Naive thymus-derived CD8-positive, alpha-beta T cell (primary cell): ENCODE measurements at regions not wholly inside any gene's neighbourhood (a gene's known extent, or its start where the extent isn't known, plus 50 kb on each side); places are given as distances from the start of the nearest gene placed in this dataset.
"Not testable (repeated sequence)": the region's sequence is repeated elsewhere in the genome, so short reads cannot be mapped to it uniquely, and the experiment has no call there.

Source experiments
- ATAC-seq, 2 donors: fragments of 150-1000 bp; cut with Tn5 transposase in 1 of 2; sonication (Bioruptor Pico), chemical (Tn5 transposase) in 1 of 2; 1 replicate in 1 of 2; 2 replicates in 1 of 2; pipeline ENCODE4 v1.10.0; 2021; ENCODE audit warnings: mild to moderate bottlenecking in 2 of 2, moderate library complexity in 2 of 2
- POLR2A ChIA-PET: fragments of 350-600 bp; sonication (Branson Sonifier 250); formaldehyde crosslinking; loops from one replicate; lab custom pipeline; 2021; ENCODE audit warnings: antibody characterized with exemption; lab: Charles Lee
- DNase-seq, 10 donors: peaks; one replicate each; pipeline versions ENCODE4 v3.0.0 to v3.0.0-alpha.2; 2020 to 2022
- H3K27ac Mint-ChIP-seq, 10 donors: one replicate each; pipeline ENCODE4 v1.8.0; 2020 to 2022; ENCODE audit warnings: mild to moderate bottlenecking in 10 of 10, mixed read lengths in 10 of 10, moderate library complexity in 4 of 10, inconsistent platforms in 1 of 10
- H3K27me3 Mint-ChIP-seq, 5 donors: one replicate each; pipeline ENCODE4 v1.8.0; 2021 to 2022; ENCODE audit warnings: mixed read lengths in 5 of 5
- H3K36me3 Mint-ChIP-seq, 3 donors: one replicate each; pipeline ENCODE4 v1.8.0; 2020 to 2022; ENCODE audit warnings: mixed read lengths in 3 of 3, mild to moderate bottlenecking in 2 of 3, inconsistent platforms in 1 of 3
- H3K4me1 Mint-ChIP-seq, 4 donors: one replicate each; pipeline ENCODE4 v1.8.0; 2021 to 2022; ENCODE audit warnings: mixed read lengths in 4 of 4
- H3K4me3 Mint-ChIP-seq, 10 donors: one replicate each; pipeline ENCODE4 v1.8.0; 2020 to 2022; ENCODE audit warnings: mild to moderate bottlenecking in 10 of 10, mixed read lengths in 10 of 10, moderate library complexity in 6 of 10, inconsistent platforms in 1 of 10
- H3K9me3 Mint-ChIP-seq, 9 donors: one replicate each; pipeline ENCODE4 v1.8.0; 2020 to 2022; ENCODE audit warnings: mixed read lengths in 9 of 9, mild to moderate bottlenecking in 3 of 9, inconsistent platforms in 1 of 9, moderate library complexity in 1 of 9

GRCh38 chr9:103188781-103189350, 193.7 kb downstream of the CYLC2 start:
- POLR2A ChIA-PET: no interaction called here
- ATAC-seq (no peak), DNase-seq (no peak)
- H3K9me3 Mint-ChIP-seq: peaks cover 0 to 12% (median 3%) of the 10 kb centered on the region in 9 donors
- peaks cover 0 to 5% (median 0%) of the 10 kb centered on the region in 3 donors for H3K36me3 Mint-ChIP-seq
- H3K27ac Mint-ChIP-seq: no peak overlapping the region
- no peak overlapping the region for H3K4me3 Mint-ChIP-seq
- no peaks in the 10 kb centered on the region for H3K27me3 Mint-ChIP-seq
- no peaks in the 10 kb centered on the region for H3K4me1 Mint-ChIP-seq

- H3K9me3 Mint-ChIP-seq: peaks cover 0 to 12% (median 4%) of the 10 kb centered on the region in 9 donors
- H3K4me3 Mint-ChIP-seq: no peak overlapping the region
- no peak overlapping the region for H3K27ac Mint-ChIP-seq
- H3K27me3 Mint-ChIP-seq: no peaks in the 10 kb centered on the region
- POLR2A ChIA-PET: no interaction called here
- DNase-seq (no peak), ATAC-seq (no peak)
- H3K36me3 Mint-ChIP-seq: no peaks in the 10 kb centered on the region
- H3K4me1 Mint-ChIP-seq: no peaks in the 10 kb centered on the region
Measured at GRCh38 chr9:103193992-103194391, 198.9 kb downstream of the CYLC2 start.

- Mint-ChIP-seq H3K36me3 (no peaks in the 10 kb centered on the region), H3K4me1 (no peaks in the 10 kb centered on the region), H3K27ac (no peak overlapping the region), H3K9me3 (peaks cover 0 to 18% (median 2%) of the 10 kb centered on the region in 9 donors), H3K4me3 (no peak overlapping the region), H3K27me3 (no peaks in the 10 kb centered on the region)
- DNase-seq (no peak), ATAC-seq (no peak)
- POLR2A ChIA-PET: no interaction called here
Measured at GRCh38 chr9:103203172-103203571, 208.0 kb downstream of the CYLC2 start.

- H3K27ac Mint-ChIP-seq, H3K4me1 Mint-ChIP-seq, H3K36me3 Mint-ChIP-seq, ATAC-seq, POLR2A ChIA-PET, DNase-seq, H3K4me3 Mint-ChIP-seq, H3K27me3 Mint-ChIP-seq: not testable (repeated sequence)
- peaks cover 11 to 45% (median 14%) of the 10 kb centered on the region in 9 donors for H3K9me3 Mint-ChIP-seq
Measured at GRCh38 chr9:103205881-103206585, 210.9 kb downstream of the CYLC2 start.

- Mint-ChIP-seq H3K27me3 (no peaks in the 10 kb centered on the region), H3K4me1 (no peaks in the 10 kb centered on the region), H3K36me3 (peaks cover 0 to 7% (median 0%) of the 10 kb centered on the region in 3 donors), H3K4me3 (no peak overlapping the region), H3K9me3 (peaks cover 11 to 55% (median 26%) of the 10 kb centered on the region in 9 donors), H3K27ac (no peak overlapping the region)
- POLR2A ChIA-PET: no interaction called here
- DNase-seq: no peak
- ATAC-seq: no peak
Measured at GRCh38 chr9:103210607-103211006, 215.5 kb downstream of the CYLC2 start.

- Mint-ChIP-seq H3K36me3 (peaks cover 0 to 6% (median 0%) of the 10 kb centered on the region in 3 donors), H3K27ac (no peak overlapping the region), H3K27me3 (no peaks in the 10 kb centered on the region), H3K4me3 (no peak overlapping the region), H3K9me3 (peaks cover 6 to 31% (median 18%) of the 10 kb centered on the region in 9 donors), H3K4me1 (no peaks in the 10 kb centered on the region)
- DNase-seq (no peak), ATAC-seq (no peak)
- POLR2A ChIA-PET: no interaction called here
Measured at GRCh38 chr9:103215197-103215596, 220.1 kb downstream of the CYLC2 start.

- no peaks in the 10 kb centered on the region for H3K27me3 Mint-ChIP-seq
- no peaks in the 10 kb centered on the region for H3K36me3 Mint-ChIP-seq
- no peak for ATAC-seq
- H3K9me3 Mint-ChIP-seq: peaks cover 0 to 7% (median 0%) of the 10 kb centered on the region in 9 donors
- DNase-seq: no peak
- no peak overlapping the region for H3K4me3 Mint-ChIP-seq
- POLR2A ChIA-PET: no interaction called here
- H3K4me1 Mint-ChIP-seq: no peaks in the 10 kb centered on the region
- H3K27ac Mint-ChIP-seq: no peak overlapping the region
Measured at GRCh38 chr9:103225702-103226646, 230.8 kb downstream of the CYLC2 start.

GRCh38 chr9:103226647-103227013, 231.5 kb downstream of the CYLC2 start:
- Mint-ChIP-seq H3K27me3 (no peaks in the 10 kb centered on the region), H3K4me1 (no peaks in the 10 kb centered on the region), H3K4me3 (no peak overlapping the region), H3K36me3 (no peaks in the 10 kb centered on the region), H3K27ac (no peak overlapping the region), H3K9me3 (peaks cover 0 to 5% (median 0%) of the 10 kb centered on the region in 9 donors)
- ATAC-seq (no peak), DNase-seq (no peak)
- POLR2A ChIA-PET: no interaction called here

- ATAC-seq, H3K27ac Mint-ChIP-seq, H3K4me3 Mint-ChIP-seq, H3K36me3 Mint-ChIP-seq, POLR2A ChIA-PET, DNase-seq, H3K27me3 Mint-ChIP-seq, H3K4me1 Mint-ChIP-seq: not testable (repeated sequence)
- H3K9me3 Mint-ChIP-seq: peaks cover 0 to 17% (median 5%) of the 10 kb centered on the region in 9 donors
Measured at GRCh38 chr9:103237571-103238109, 242.5 kb downstream of the CYLC2 start.

GRCh38 chr9:103242025-103242424, 246.9 kb downstream of the CYLC2 start:
- POLR2A ChIA-PET: no interaction called here
- no peaks in the 10 kb centered on the region for H3K27me3 Mint-ChIP-seq
- H3K36me3 Mint-ChIP-seq: no peaks in the 10 kb centered on the region
- no peak for DNase-seq
- peaks cover 0 to 11% (median 4%) of the 10 kb centered on the region in 9 donors for H3K9me3 Mint-ChIP-seq
- H3K4me1 Mint-ChIP-seq: no peaks in the 10 kb centered on the region
- no peak overlapping the region for H3K4me3 Mint-ChIP-seq
- no peak for ATAC-seq
- no peak overlapping the region for H3K27ac Mint-ChIP-seq

GRCh38 chr9:103242486-103242885, 247.4 kb downstream of the CYLC2 start:
- no peak for DNase-seq
- Mint-ChIP-seq H3K27me3 (no peaks in the 10 kb centered on the region), H3K27ac (no peak overlapping the region), H3K4me1 (no peaks in the 10 kb centered on the region), H3K36me3 (no peaks in the 10 kb centered on the region), H3K9me3 (peaks cover 0 to 12% (median 2%) of the 10 kb centered on the region in 9 donors), H3K4me3 (no peak overlapping the region)
- ATAC-seq: no peak
- POLR2A ChIA-PET: no interaction called here

GRCh38 chr9:103243553-103243952, 248.4 kb downstream of the CYLC2 start:
- no peaks in the 10 kb centered on the region for H3K27me3 Mint-ChIP-seq
- POLR2A ChIA-PET: no interaction called here
- DNase-seq (no peak), ATAC-seq (no peak)
- H3K4me3 Mint-ChIP-seq: no peak overlapping the region
- H3K4me1 Mint-ChIP-seq: no peaks in the 10 kb centered on the region
- H3K36me3 Mint-ChIP-seq: no peaks in the 10 kb centered on the region
- H3K9me3 Mint-ChIP-seq: peaks cover 1 to 12% (median 3%) of the 10 kb centered on the region in 9 donors
- no peak overlapping the region for H3K27ac Mint-ChIP-seq

GRCh38 chr9:103245369-103245768, 250.2 kb downstream of the CYLC2 start:
- ATAC-seq: no peak

More at GRCh38 chr9:103245369-103245768, 250.2 kb downstream of the CYLC2 start:
- POLR2A ChIA-PET: no interaction called here
- Mint-ChIP-seq H3K27me3 (no peaks in the 10 kb centered on the region), H3K4me3 (no peak overlapping the region), H3K9me3 (peaks cover under 1 to 14% (median 4%) of the 10 kb centered on the region in 9 donors), H3K27ac (no peak overlapping the region), H3K4me1 (no peaks in the 10 kb centered on the region), H3K36me3 (no peaks in the 10 kb centered on the region)
- no peak for DNase-seq
